Left lung (tissue), 4 donors: ENCODE measurements at regions not wholly inside any gene's neighbourhood (a gene's known extent, or its start where the extent isn't known, plus 50 kb on each side); places are given as distances from the start of the nearest gene placed in this dataset.
A peak's percentile ranks its signal among the peaks of the same experiment; 100 is the strongest.

Source experiments
- ATAC-seq: fragments of 200-7000 bp; cut with Tn5 transposase; one replicate; pipeline ENCODE4 v1.9.1; 2020; ENCODE audit warnings: moderate library complexity
- DNase-seq, 4 donors: peaks; one replicate each; pipeline ENCODE4 v3.0.0-alpha.2; 2013 to 2020
- H3K27ac ChIP-seq, 2 donors: fragments of 200-600 bp; sonication (generic) in 1 of 2; one replicate each; pipeline versions ENCODE4 v1.5.0 to v1.8.0; 2020 to 2021
- H3K27me3 ChIP-seq, 2 donors: fragments of 200-600 bp; sonication (generic) in 1 of 2; one replicate each; pipeline versions ENCODE4 v1.5.0 to v1.8.0; 2020 to 2021
- H3K36me3 ChIP-seq, 2 donors: fragments of 200-600 bp; sonication (generic) in 1 of 2; one replicate each; pipeline versions ENCODE4 v1.5.0 to v1.8.0; 2020 to 2021
- H3K4me1 ChIP-seq, 2 donors: fragments of 200-600 bp; one replicate each; pipeline ENCODE4 v1.8.0; 2021
- H3K4me3 ChIP-seq, 2 donors: fragments of 200-600 bp; sonication (generic) in 1 of 2; one replicate each; pipeline versions ENCODE4 v1.5.0 to v1.8.0; 2020 to 2021; ENCODE audit warnings: mild to moderate bottlenecking in 1 of 2
- H3K9me3 ChIP-seq, 2 donors: fragments of 200-600 bp; sonication (generic) in 1 of 2; one replicate each; pipeline versions ENCODE4 v1.5.0 to v1.8.0; 2020 to 2021
- intact Hi-C, 2 donors: fragments of 100-400 bp; cut with DNase I; formaldehyde crosslinking; loops; one replicate each; pipeline versions ENCODE4 v1.11.2 to v1.14.2; 2022
- TF ChIP-seq, protein P1 (sequence below), 2 donors: fragments of 200-600 bp; sonication (generic) in 1 of 2; IDR thresholded peaks; one replicate each; pipeline versions ENCODE4 v1.5.0 to v1.8.0; 2021; ENCODE audit warnings: antibody characterized with exemption in 2 of 2
- donor health status: DM: no; HTN: yes; CAD: no.
- donor health status: DM: no; HTN: no; CAD: no.

DNA sequence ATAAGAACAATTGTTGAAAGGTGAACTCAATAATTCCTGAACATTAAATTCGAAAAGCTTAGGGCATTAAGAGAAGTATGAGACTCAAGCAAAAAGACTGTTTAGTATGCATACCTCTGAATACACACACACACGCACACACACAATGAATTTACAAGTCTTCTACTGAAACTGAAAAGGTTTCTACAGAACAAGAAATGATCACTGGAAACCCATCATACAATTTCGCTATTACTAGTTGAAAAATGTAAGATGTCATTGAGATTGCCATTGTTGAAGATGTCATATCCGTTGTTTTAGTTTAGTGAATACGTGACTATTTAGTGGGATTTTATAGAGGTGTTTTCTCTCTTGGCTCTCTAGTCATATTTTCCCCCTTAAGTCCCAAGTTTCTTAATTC, 106.8 kb downstream of the FOXB1 start:
- ATAC-seq (no peak), DNase-seq (no peak)
- intact Hi-C loops: no loop called here
- H3K36me3 ChIP-seq: no peaks in the 10 kb centered on the region
- H3K4me1 ChIP-seq: no peaks in the 10 kb centered on the region
- H3K27ac ChIP-seq: no peak overlapping the region
- no peak overlapping the region for H3K4me3 ChIP-seq
- TF ChIP-seq, protein P1, sequence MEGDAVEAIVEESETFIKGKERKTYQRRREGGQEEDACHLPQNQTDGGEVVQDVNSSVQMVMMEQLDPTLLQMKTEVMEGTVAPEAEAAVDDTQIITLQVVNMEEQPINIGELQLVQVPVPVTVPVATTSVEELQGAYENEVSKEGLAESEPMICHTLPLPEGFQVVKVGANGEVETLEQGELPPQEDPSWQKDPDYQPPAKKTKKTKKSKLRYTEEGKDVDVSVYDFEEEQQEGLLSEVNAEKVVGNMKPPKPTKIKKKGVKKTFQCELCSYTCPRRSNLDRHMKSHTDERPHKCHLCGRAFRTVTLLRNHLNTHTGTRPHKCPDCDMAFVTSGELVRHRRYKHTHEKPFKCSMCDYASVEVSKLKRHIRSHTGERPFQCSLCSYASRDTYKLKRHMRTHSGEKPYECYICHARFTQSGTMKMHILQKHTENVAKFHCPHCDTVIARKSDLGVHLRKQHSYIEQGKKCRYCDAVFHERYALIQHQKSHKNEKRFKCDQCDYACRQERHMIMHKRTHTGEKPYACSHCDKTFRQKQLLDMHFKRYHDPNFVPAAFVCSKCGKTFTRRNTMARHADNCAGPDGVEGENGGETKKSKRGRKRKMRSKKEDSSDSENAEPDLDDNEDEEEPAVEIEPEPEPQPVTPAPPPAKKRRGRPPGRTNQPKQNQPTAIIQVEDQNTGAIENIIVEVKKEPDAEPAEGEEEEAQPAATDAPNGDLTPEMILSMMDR (IDR thresholded peaks at IDR 0.05): no peak
- no peaks in the 10 kb centered on the region for H3K9me3 ChIP-seq
- peaks cover 3% of the 10 kb centered on the region in 2 donors for H3K27me3 ChIP-seq

DNA sequence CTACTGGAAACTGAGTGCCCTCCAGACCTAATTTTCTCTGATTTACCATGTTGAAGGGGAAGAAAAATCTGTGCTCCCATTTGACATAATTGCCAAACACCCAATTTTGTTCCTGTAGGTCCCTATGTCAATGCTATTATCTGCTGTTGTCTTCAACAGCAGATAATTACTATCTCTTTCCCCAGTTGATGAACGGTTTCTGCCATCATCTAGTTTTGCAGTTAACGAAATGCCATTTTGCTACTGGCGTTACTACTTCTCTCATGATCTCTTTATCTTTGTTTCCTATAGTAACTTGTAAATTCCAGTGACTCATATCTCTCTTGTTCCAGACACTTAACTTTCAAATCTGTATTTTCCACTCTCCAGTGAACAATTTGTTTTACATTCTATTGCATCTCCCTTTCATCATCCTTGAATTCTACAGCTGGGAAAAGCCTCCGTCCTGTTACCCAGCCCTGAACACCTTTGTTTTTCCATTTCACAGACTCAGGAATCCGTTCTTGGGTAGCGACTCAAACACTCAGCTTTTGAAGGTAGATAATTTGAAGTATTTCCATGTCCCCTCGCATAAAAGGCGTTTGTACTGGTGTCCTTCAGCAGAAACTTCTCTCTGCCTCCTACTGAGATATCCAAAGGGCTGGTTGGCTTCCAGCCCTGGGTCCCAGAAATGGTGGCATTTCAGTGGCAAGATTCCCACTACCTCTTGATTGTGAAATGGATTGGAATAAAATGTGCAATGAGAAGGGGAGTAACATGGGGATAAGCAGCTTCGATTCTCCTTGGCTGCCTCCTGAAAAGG, 111.7 kb downstream of the FOXB1 start:
- Histone ChIP-seq H3K27me3 (peaks cover 19 to 22% of the 10 kb centered on the region in 2 donors), H3K4me1 (no peaks in the 10 kb centered on the region), H3K27ac (no peak overlapping the region), H3K9me3 (no peaks in the 10 kb centered on the region), H3K4me3 (no peak overlapping the region), H3K36me3 (no peaks in the 10 kb centered on the region)
- DNase-seq: no peak
- intact Hi-C loops: no loop called here
- ATAC-seq: peak; percentile 32
- TF ChIP-seq, protein P1 (IDR thresholded peaks at IDR 0.05): no peak

DNA sequence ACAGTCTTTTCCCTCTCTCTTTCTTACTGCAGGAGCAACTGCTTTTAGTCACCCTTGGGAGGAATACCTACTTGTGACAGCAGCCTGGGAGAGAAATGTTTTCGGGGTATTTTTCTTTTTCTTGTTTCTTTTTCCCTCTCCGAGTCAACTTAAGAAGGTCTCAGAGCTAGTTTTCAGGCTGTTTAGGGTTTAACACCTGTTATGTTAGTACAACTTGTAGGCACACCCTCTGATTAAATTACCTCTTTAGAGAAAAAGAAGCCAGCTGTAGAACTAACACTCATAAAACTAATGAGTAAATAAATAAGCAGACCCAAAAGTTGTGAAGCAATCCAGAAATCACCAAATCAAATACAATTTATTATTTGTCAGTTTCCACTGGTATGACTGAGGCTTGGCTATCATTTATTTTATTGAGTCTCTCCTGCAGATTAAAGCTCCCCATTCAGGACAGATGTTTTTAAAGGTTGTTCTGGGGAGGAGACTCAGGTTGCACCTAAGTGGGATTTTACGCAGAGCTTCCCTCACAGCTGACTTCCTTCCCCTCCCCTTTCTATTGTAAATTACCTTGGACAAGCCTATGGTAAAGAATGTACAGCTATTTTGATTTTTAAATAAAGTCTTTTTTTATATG, 112.5 kb downstream of the FOXB1 start:
- Histone ChIP-seq H3K4me3 (no peak overlapping the region), H3K9me3 (no peaks in the 10 kb centered on the region), H3K27me3 (peaks cover 19 to 22% of the 10 kb centered on the region in 2 donors), H3K27ac (no peak overlapping the region), H3K4me1 (no peaks in the 10 kb centered on the region), H3K36me3 (no peaks in the 10 kb centered on the region)
- TF ChIP-seq, protein P1 (IDR thresholded peaks at IDR 0.05): no peak
- no peak for ATAC-seq
- no peak for DNase-seq
- intact Hi-C loops: no loop called here

DNA sequence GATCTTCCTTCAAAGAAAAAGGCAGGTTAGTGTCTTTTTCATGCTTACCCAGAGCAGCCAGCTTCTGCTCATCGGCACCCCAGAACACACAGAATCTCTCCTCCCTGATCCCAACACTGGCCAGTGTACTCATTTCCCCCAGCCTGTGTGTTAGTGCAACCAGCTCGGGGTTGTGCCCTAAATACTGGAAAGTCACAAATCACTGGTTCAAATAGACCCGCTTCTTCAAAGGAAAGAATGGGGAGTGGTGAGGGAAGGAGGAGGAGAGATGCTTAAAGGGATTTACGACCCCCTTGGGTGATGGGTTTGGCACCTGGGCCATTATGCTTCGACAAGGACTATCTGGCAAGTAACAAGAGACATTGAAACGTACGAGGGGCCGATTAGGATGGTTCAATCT, 114.0 kb downstream of the FOXB1 start:
- Histone ChIP-seq H3K4me3 (no peak overlapping the region), H3K27ac (no peak overlapping the region), H3K9me3 (no peaks in the 10 kb centered on the region), H3K27me3 (peaks cover 19 to 22% of the 10 kb centered on the region in 2 donors), H3K36me3 (no peaks in the 10 kb centered on the region), H3K4me1 (no peaks in the 10 kb centered on the region)
- DNase-seq (no peak), ATAC-seq (no peak)
- TF ChIP-seq, protein P1 (IDR thresholded peaks at IDR 0.05): no peak
- intact Hi-C loops: no loop called here

DNA sequence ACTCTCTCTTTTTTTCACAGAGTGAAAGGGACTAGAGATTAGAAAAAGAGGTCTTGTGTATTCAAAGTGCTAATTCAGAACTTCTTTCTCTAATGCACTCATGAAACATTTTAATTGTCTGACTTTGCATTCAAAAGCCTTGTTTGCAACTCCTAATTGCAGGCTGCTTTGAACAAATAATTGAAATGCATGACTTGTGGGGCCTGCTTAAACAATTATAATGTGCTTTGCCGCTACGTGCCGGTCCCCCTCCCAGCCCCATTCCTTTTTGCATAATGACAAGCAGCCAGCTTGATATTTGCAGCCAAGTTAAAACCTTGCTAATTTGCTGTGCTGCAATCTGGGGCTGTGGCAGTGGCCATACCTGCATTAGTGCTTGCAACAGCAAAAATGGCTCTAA, 114.5 kb downstream of the FOXB1 start:
- H3K27me3 ChIP-seq: peaks cover 19 to 22% of the 10 kb centered on the region in 2 donors
- H3K27ac ChIP-seq: no peak overlapping the region
- ATAC-seq (no peak), DNase-seq (no peak)
- TF ChIP-seq, protein P1 (IDR thresholded peaks at IDR 0.05): no peak
- H3K36me3 ChIP-seq: no peaks in the 10 kb centered on the region
- no peak overlapping the region for H3K4me3 ChIP-seq
- intact Hi-C loops: no loop called here
- no peaks in the 10 kb centered on the region for H3K9me3 ChIP-seq
- H3K4me1 ChIP-seq: no peaks in the 10 kb centered on the region
